BJ (cell line): ENCODE measurements at regions not wholly inside any gene's neighbourhood (a gene's known extent, or its start where the extent isn't known, plus 50 kb on each side); places are given as distances from the start of the nearest gene placed in this dataset.

Experiments
- CTCF ChIA-PET: fragments of 350-600 bp; formaldehyde crosslinking; extraction: SDS; loops from one replicate; lab custom pipeline; 2021; ENCODE audit warnings: antibody characterized with exemption, inconsistent platforms; lab: Yijun Ruan, JAX
- POLR2A ChIA-PET: fragments of 300-600 bp; sonication (Branson Sonifier 250); formaldehyde crosslinking; extraction: SDS; loops from one replicate; lab custom pipeline; 2021; ENCODE audit warnings: antibody characterized with exemption; lab: Charles Lee
- DNase-seq: peaks from one replicate; pipeline ENCODE4 v3.0.0-alpha.2; 2011; ENCODE audit warnings: low read depth
- H3K27me3 ChIP-seq: 2 replicates; pipeline ENCODE4 v1.6.0; 2011; ENCODE audit warnings: low read length; ENCODE audit not compliant: control insufficient read depth, insufficient read depth
- H3K36me3 ChIP-seq: 2 replicates; pipeline ENCODE4 v1.5.1; 2011; ENCODE audit warnings: low read length; ENCODE audit not compliant: control insufficient read depth, insufficient read depth
- H3K4me3 ChIP-seq: 2 replicates; pipeline ENCODE4 v1.5.1; 2011; ENCODE audit warnings: low read depth, mild to moderate bottlenecking, control low read depth, low read length
- TF ChIP-seq, protein P1 (sequence below): IDR thresholded peaks from 2 replicates; pipeline ENCODE4 v1.5.1; 2011; ENCODE audit warnings: low read depth, mild to moderate bottlenecking, control low read depth, inconsistent platforms, low read length, moderate library complexity; ENCODE audit not compliant: insufficient read depth

DNA sequence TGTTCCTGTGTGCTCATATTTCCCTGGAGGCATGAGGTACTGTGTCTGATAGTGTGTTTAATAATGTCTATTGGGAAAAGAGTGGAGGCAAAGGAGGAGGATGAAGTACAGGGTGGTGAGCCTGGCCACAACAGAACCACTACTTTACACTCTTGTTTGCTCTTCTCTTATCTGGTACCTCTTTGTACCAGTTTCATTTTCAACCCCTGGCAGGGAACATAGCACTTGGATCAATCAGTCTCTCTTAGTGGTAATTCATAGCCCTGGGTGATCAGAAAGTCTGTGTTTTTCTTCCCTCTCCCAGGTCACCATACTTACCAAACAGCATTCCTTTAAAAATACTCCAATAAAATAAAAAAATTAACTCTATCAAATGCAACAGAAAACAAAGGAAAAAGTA lies 105.4 kb downstream of the DMRT2 start:
- H3K36me3 ChIP-seq = no peaks in the 10 kb centered on the region
- TF ChIP-seq, protein P1, sequence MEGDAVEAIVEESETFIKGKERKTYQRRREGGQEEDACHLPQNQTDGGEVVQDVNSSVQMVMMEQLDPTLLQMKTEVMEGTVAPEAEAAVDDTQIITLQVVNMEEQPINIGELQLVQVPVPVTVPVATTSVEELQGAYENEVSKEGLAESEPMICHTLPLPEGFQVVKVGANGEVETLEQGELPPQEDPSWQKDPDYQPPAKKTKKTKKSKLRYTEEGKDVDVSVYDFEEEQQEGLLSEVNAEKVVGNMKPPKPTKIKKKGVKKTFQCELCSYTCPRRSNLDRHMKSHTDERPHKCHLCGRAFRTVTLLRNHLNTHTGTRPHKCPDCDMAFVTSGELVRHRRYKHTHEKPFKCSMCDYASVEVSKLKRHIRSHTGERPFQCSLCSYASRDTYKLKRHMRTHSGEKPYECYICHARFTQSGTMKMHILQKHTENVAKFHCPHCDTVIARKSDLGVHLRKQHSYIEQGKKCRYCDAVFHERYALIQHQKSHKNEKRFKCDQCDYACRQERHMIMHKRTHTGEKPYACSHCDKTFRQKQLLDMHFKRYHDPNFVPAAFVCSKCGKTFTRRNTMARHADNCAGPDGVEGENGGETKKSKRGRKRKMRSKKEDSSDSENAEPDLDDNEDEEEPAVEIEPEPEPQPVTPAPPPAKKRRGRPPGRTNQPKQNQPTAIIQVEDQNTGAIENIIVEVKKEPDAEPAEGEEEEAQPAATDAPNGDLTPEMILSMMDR = no peak
- no peak overlapping the region for H3K4me3 ChIP-seq
- CTCF ChIA-PET = no interaction called here
- DNase-seq = no peak
- H3K27me3 ChIP-seq = no peaks in the 10 kb centered on the region
- POLR2A ChIA-PET = no interaction called here

DNA sequence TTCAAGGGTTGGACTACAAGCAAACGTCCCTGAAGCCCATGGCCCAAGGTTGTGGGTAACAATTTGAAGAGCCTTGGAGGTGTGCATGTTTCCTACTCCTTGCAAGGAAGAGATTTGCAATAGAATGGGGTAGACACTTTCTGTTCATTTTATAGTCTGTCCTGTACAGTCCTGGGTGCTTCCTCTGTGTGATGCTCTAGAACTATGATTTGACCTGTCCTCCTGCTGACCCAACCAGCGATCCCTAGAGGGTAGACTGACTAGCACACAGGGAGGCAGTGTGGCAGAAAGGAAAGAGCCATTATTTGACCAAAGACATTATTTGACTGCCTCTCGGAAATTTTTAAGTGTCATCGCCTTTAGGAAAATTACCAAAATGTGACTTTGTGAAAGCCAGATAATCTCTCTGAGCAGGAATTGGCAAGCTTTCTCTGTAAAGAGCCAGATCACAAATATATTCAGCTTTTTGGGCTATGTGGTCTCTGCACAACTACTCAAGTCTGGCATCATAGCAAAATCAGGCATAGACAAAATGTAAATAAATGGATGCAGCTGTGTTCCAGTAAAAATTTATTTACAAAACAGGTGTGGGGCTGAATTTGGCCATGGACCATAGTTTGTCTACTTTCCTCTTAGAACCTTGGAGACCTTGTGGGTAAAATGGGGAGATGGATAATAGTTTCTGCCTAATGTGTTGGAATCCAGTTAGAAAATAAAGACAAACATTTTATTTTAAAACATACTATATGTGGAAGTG lies 106.8 kb downstream of the DMRT2 start:
- Histone ChIP-seq H3K36me3 (no peaks in the 10 kb centered on the region), H3K4me3 (no peak overlapping the region), H3K27me3 (no peaks in the 10 kb centered on the region)
- POLR2A ChIA-PET = no interaction called here
- DNase-seq = no peak
- TF ChIP-seq, protein P1 = no peak
- CTCF ChIA-PET = no interaction called here

DNA sequence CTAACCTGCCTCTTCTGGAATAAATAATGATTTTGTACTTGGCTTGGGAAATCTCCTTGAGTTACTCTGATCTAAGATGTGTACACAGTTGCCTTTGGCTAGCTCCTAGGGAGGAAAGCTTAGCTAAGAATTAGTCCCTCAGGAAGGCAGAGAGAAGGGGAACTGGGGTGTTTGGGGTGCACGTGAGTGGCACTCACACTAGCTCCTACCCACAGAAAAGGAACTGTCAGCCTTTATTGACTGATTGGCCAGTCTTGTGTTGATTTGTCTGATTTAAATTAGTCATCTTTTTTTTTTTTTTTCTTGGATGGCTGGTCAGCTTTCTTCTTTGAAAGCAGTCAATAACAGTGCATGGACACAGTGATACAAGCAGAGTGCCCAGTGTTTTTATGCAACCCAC lies 107.7 kb downstream of the DMRT2 start:
- TF ChIP-seq, protein P1 = no peak
- CTCF ChIA-PET = no interaction called here
- no peak for DNase-seq
- POLR2A ChIA-PET = no interaction called here
- H3K27me3 ChIP-seq = no peaks in the 10 kb centered on the region
- H3K36me3 ChIP-seq = no peaks in the 10 kb centered on the region
- H3K4me3 ChIP-seq = no peak overlapping the region

DNA sequence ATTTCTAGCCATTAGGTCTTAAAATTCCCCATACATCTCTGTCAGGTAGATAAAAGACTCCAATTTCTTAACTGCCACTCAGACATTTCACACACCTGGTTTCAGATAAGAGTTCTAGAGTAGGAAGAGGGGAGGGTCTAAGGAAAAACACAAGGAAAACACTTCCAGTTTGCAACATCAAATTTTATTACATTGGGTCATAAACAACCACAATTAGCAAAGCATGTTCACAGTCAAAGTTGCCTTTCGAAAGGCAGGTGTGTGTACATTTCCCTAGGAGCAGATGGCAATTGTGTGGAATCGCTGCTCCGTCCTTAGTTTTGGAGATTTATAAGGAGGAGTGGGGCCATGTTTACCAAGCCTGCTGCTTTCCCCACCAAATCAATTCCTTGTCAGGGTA lies 120.8 kb downstream of the DMRT2 start:
- no peak for DNase-seq
- H3K4me3 ChIP-seq = no peak overlapping the region
- CTCF ChIA-PET = no interaction called here
- H3K27me3 ChIP-seq = no peaks in the 10 kb centered on the region
- POLR2A ChIA-PET = no interaction called here
- H3K36me3 ChIP-seq = no peaks in the 10 kb centered on the region
- TF ChIP-seq, protein P1 = no peak

DNA sequence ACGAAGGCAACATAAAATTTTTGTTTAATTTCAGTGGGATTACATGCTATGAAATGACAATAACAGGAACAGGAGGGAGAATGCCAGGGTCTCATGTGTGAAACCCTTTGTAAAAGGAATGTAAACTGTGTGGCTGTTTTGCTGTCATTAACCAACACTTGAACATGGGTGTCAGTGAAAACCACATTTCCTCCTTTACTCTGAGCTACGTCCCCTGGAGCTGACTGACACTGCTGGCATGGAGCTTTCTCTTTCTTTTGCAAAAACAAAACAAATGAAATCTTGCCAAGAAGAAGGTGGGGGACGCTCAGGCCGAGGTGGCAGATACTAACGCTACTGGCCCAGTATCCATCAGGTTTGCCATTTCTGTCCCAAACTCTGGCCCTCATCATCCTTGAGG lies 121.4 kb downstream of the DMRT2 start:
- POLR2A ChIA-PET = no interaction called here

More for the DNA sequence above, 121.4 kb downstream of the DMRT2 start:
- Histone ChIP-seq H3K27me3 (no peaks in the 10 kb centered on the region), H3K4me3 (no peak overlapping the region), H3K36me3 (no peaks in the 10 kb centered on the region)
- no peak for DNase-seq
- TF ChIP-seq, protein P1 = no peak
- CTCF ChIA-PET = no interaction called here
